ENCODE measurements at regions not wholly inside any gene's neighbourhood (a gene's known extent, or its start where the extent isn't known, plus 50 kb on each side); places are given as distances from the start of the nearest gene placed in this dataset.

DNA sequence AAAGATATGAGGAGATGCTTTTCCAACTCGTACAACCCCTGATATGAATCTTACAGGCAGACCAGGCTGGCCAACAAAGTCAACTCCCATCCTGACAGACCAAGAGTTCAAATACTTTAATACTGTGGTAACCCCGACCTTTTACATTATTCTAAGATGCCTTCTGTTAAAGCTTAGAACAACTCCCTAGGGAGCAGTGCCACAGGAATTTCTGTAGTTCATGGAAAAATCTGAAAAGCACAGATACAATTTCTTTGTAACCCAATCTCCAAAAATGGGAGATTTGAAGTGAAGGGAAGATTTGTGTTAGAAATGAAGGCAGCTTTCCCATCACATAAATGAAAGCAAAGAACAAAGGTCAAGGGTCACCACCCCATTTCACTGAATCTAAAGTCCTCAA lies 151.3 kb upstream of the BEND6 start:
- TF ChIP-seq, protein P1, sequence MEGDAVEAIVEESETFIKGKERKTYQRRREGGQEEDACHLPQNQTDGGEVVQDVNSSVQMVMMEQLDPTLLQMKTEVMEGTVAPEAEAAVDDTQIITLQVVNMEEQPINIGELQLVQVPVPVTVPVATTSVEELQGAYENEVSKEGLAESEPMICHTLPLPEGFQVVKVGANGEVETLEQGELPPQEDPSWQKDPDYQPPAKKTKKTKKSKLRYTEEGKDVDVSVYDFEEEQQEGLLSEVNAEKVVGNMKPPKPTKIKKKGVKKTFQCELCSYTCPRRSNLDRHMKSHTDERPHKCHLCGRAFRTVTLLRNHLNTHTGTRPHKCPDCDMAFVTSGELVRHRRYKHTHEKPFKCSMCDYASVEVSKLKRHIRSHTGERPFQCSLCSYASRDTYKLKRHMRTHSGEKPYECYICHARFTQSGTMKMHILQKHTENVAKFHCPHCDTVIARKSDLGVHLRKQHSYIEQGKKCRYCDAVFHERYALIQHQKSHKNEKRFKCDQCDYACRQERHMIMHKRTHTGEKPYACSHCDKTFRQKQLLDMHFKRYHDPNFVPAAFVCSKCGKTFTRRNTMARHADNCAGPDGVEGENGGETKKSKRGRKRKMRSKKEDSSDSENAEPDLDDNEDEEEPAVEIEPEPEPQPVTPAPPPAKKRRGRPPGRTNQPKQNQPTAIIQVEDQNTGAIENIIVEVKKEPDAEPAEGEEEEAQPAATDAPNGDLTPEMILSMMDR (IDR thresholded peaks at IDR 0.05; ENCODE audit: poor library complexity) = no peak
- TF ChIP-seq EZH2 (IDR thresholded peaks at IDR 0.05; ENCODE audit: borderline replicate concordance) = no peak
